A549 (cell line): ENCODE measurements at regions not wholly inside any gene's neighbourhood (a gene's known extent, or its start where the extent isn't known, plus 50 kb on each side); places are given as distances from the start of the nearest gene placed in this dataset.

ENCODE experiments used
- ATAC-seq, 2 experiments: fragments of 200-7000 bp in 1 of 2; fragments of >200 bp in 1 of 2; cut with Nextera tagmentation in 1 of 2; cut with Tn5 transposase in 1 of 2; 3 replicates each; pipeline versions ENCODE4 v1.8.0 to v1.9.1; 2018 to 2020; ENCODE audit warnings: mild to moderate bottlenecking in 1 of 2, moderate library complexity in 1 of 2
- CTCF ChIA-PET: fragments of 300-600 bp; sonication (Branson Sonifier 250); formaldehyde crosslinking; extraction: SDS; loops from one replicate; lab custom pipeline; 2021; ENCODE audit warnings: antibody characterized with exemption, inconsistent platforms; lab: Yijun Ruan, JAX
- POLR2A ChIA-PET: fragments of 350-600 bp; formaldehyde crosslinking; extraction: SDS; loops from one replicate; lab custom pipeline; 2021; ENCODE audit warnings: antibody characterized with exemption, inconsistent platforms; lab: Yijun Ruan, JAX
- DNase-seq, 2 experiments: peaks; one replicate each; pipeline versions ENCODE4 v3.0.0 to v3.0.0-alpha.2; 2011 to 2016; ENCODE audit warnings: low read depth in 1 of 2, low spot score in 1 of 2
- FAIRE-seq: peaks from 2 replicates; lab custom pipeline; 2011; peaks lifted over from hg19 to GRCh38; lab: Jason Lieb, UNC
- H3K27ac ChIP-seq, 2 experiments: fragments of >200 bp; sonication (Bioruptor Twin); formaldehyde crosslinking; 3 replicates each; pipeline ENCODE4 v1.5.1; 2016 to 2017
- H3K4me1 ChIP-seq: fragments of >200 bp; sonication (Bioruptor Twin); formaldehyde crosslinking; 3 replicates; pipeline ENCODE4 v1.6.1; 2016
- H3K4me2 ChIP-seq: fragments of >200 bp; sonication (Bioruptor Twin); formaldehyde crosslinking; 3 replicates; pipeline ENCODE4 v1.6.1; 2016
- H3K4me3 ChIP-seq: fragments of >200 bp; sonication (Bioruptor Twin); formaldehyde crosslinking; 3 replicates; pipeline ENCODE4 v1.5.1; 2016
- H3K9me3 ChIP-seq: fragments of >200 bp; sonication (Bioruptor Twin); formaldehyde crosslinking; 3 replicates; pipeline ENCODE4 v1.6.1; 2016
- BHLHE40 ChIP-seq: IDR thresholded peaks from 2 replicates; pipeline ENCODE4 v1.6.1; 2012; ENCODE audit warnings: low read depth, low read length, inconsistent platforms
- CBX8 ChIP-seq: fragments of 200-600 bp; sonication (generic); IDR thresholded peaks from 2 replicates; pipeline ENCODE4 v1.6.1; 2016
- CEBPB ChIP-seq, 2 experiments: fragments of >200 bp in 1 of 2; sonication (Bioruptor Twin) in 1 of 2; formaldehyde crosslinking in 1 of 2; IDR thresholded peaks; 2 replicates each; pipeline ENCODE4 v1.6.1; 2012 to 2016
- CHD2 ChIP-seq: fragments of 150-350 bp; IDR thresholded peaks from 2 replicates; pipeline ENCODE4 v1.6.1; 2014; ENCODE audit warnings: low read length; ENCODE audit not compliant: partially characterized antibody
- CHD4 ChIP-seq: fragments of 200-600 bp; sonication (generic); IDR thresholded peaks from 2 replicates; pipeline ENCODE4 v1.6.1; 2016; ENCODE audit warnings: antibody characterized with exemption, mild to moderate bottlenecking, borderline replicate concordance
- CTCF ChIP-seq: fragments of >200 bp; sonication (Bioruptor Twin); formaldehyde crosslinking; IDR thresholded peaks from 3 replicates; pipeline ENCODE4 v1.5.1; 2016
- EHF ChIP-seq: fragments of 250-450 bp; sonication (Bioruptor Pico); IDR thresholded peaks from 2 replicates; pipeline ENCODE4 v1.5.0; 2020; ENCODE audit warnings: mild to moderate bottlenecking
- FOSB ChIP-seq: fragments of 250-450 bp; sonication (Bioruptor Pico); IDR thresholded peaks from 2 replicates; pipeline ENCODE4 v1.5.0; 2020; ENCODE audit warnings: mild to moderate bottlenecking, moderate library complexity
- FOSL2 ChIP-seq, 2 experiments: fragments of 450-650 bp in 1 of 2; fragments of >200 bp in 1 of 2; sonication (Bioruptor Twin) in 1 of 2; formaldehyde crosslinking; IDR thresholded peaks; 2 replicates each; pipeline versions ENCODE4 v1.5.0 to v1.6.1; 2016 to 2020; ENCODE audit warnings: mild to moderate bottlenecking in 1 of 2, moderate library complexity in 1 of 2
- HES2 ChIP-seq: fragments of >200 bp; sonication (Bioruptor Twin); formaldehyde crosslinking; IDR thresholded peaks from 2 replicates; pipeline ENCODE4 v1.6.1; 2016
- HEYL ChIP-seq: fragments of 250-450 bp; sonication (Bioruptor Pico); IDR thresholded peaks from 2 replicates; pipeline ENCODE4 v1.8.0; 2021; ENCODE audit warnings: mild to moderate bottlenecking, moderate library complexity
- HMGXB4 ChIP-seq: fragments of 250-450 bp; sonication (Bioruptor Pico); IDR thresholded peaks from 2 replicates; pipeline ENCODE4 v1.5.0; 2021; ENCODE audit warnings: mild to moderate bottlenecking, moderate library complexity, borderline replicate concordance
- KDM1A ChIP-seq: fragments of 200-600 bp; sonication (generic); IDR thresholded peaks from 2 replicates; pipeline ENCODE4 v1.6.1; 2016; ENCODE audit warnings: low read depth, mild to moderate bottlenecking
- KDM5A ChIP-seq: fragments of 200-600 bp; sonication (generic); IDR thresholded peaks from 2 replicates; pipeline ENCODE4 v1.6.1; 2016; ENCODE audit warnings: antibody characterized with exemption, mild to moderate bottlenecking
- MYC ChIP-seq: IDR thresholded peaks from 2 replicates; pipeline ENCODE4 v1.6.1; 2012; ENCODE audit warnings: mild to moderate bottlenecking, inconsistent platforms, low read length, improper control_type of control experiment, borderline replicate concordance
- NPAS2 ChIP-seq: fragments of 250-450 bp; sonication (Bioruptor Pico); IDR thresholded peaks from 2 replicates; pipeline ENCODE4 v1.8.0; 2022; ENCODE audit warnings: mild to moderate bottlenecking, moderate library complexity, borderline replicate concordance
- PBX3 ChIP-seq: IDR thresholded peaks from 2 replicates; pipeline ENCODE4 v1.6.1; 2012
- RAD21 ChIP-seq, 2 experiments: fragments of >200 bp in 1 of 2; sonication (Bioruptor Twin) in 1 of 2; formaldehyde crosslinking in 1 of 2; IDR thresholded peaks in 1 of 2; conservative IDR thresholded peaks in 1 of 2; 2 replicates in 1 of 2; 3 replicates in 1 of 2; pipeline ENCODE4 v1.6.1; 2012 to 2018; ENCODE audit warnings: inconsistent platforms in 1 of 2
- RCOR1 ChIP-seq: fragments of 150-350 bp; IDR thresholded peaks from 2 replicates; pipeline ENCODE4 v1.6.1; 2014; ENCODE audit warnings: antibody characterized with exemption, low read length, low read depth
- REST ChIP-seq: fragments of 200-600 bp; sonication (generic); IDR thresholded peaks from 2 replicates; pipeline ENCODE4 v1.6.1; 2016; ENCODE audit warnings: antibody characterized with exemption, mild to moderate bottlenecking, moderate library complexity
- RNF2 ChIP-seq: fragments of 200-600 bp; sonication (generic); IDR thresholded peaks from 2 replicates; pipeline ENCODE4 v1.6.1; 2016; ENCODE audit warnings: low read depth, mild to moderate bottlenecking, antibody characterized with exemption, moderate library complexity, borderline replicate concordance
- SMC3 ChIP-seq: fragments of >200 bp; sonication (Bioruptor Twin); formaldehyde crosslinking; IDR thresholded peaks from 3 replicates; pipeline ENCODE4 v1.6.1; 2018; ENCODE audit warnings: inconsistent platforms
- TFCP2L1 ChIP-seq: fragments of 250-450 bp; sonication (Bioruptor Pico); IDR thresholded peaks from 2 replicates; pipeline ENCODE4 v1.5.0; 2021; ENCODE audit warnings: mild to moderate bottlenecking
- TP53 ChIP-seq: fragments of 250-450 bp; sonication (Bioruptor Pico); IDR thresholded peaks from 2 replicates; pipeline ENCODE4 v1.5.0; 2021; ENCODE audit warnings: mild to moderate bottlenecking, moderate library complexity
- ZNF302 ChIP-seq: fragments of 250-450 bp; sonication (Bioruptor Pico); IDR thresholded peaks from 2 replicates; pipeline ENCODE4 v1.9.0; 2021; ENCODE audit warnings: inconsistent platforms, mild to moderate bottlenecking, moderate library complexity
- ZSCAN20 ChIP-seq: fragments of 250-450 bp; sonication (Bioruptor Pico); IDR thresholded peaks from 2 replicates; pipeline ENCODE4 v1.8.0; 2022; ENCODE audit warnings: mild to moderate bottlenecking, moderate library complexity
- WGBS: methylation state at CpG from one replicate; pipeline ENCODE4 v1.1.6; 2017; ENCODE audit errors: missing lambda C conversion rate; 5-methylcytosine and 5-hydroxymethylcytosine counted together

GRCh38 chr10:3679950-3680629 lies 104.9 kb downstream of the KLF6 start:
- DNase-seq (no peak), ATAC-seq (no peak), FAIRE-seq (peak; percentile 23)
- Histone ChIP-seq H3K27ac (no peak overlapping the region), H3K4me1 (no peaks in the 10 kb centered on the region), H3K4me2 (no peak overlapping the region), H3K4me3 (no peak overlapping the region), H3K9me3 (no peaks in the 10 kb centered on the region)
- 84% methylated on average over 8 of the region's 8 CpGs for WGBS
- CTCF ChIA-PET, result interaction anchor here (0.7 kb wide), 1 partner anchor 17 kb away, joined by 3 read pairs; no protein-coding TSS in a partner anchor
- POLR2A ChIA-PET, result no interaction called here
- no peak for TF ChIP-seq HEYL
- TF ChIP-seq PBX3, result no peak
- no peak for TF ChIP-seq KDM5A
- TF ChIP-seq HES2, result no peak
- TF ChIP-seq MYC, result no peak
- TF ChIP-seq HMGXB4, result no peak
- no peak for TF ChIP-seq TP53 (CRISPR knock-in tag)
- TF ChIP-seq CEBPB (IDR thresholded peaks at IDR 0.05), result no peak
- TF ChIP-seq BHLHE40, result no peak
- no peak for TF ChIP-seq CTCF
- no peak for TF ChIP-seq NPAS2 (CRISPR knock-in tag)
- no peak for TF ChIP-seq FOSL2 (IDR thresholded peaks at IDR 0.05)
- TF ChIP-seq FOSL2 (CRISPR knock-in tag; IDR thresholded peaks at IDR 0.05), result no peak
- TF ChIP-seq CHD4, result no peak
- TF ChIP-seq CHD2, result no peak
- TF ChIP-seq RCOR1, result no peak
- TF ChIP-seq CBX8, result no peak
- no peak for TF ChIP-seq ZSCAN20 (CRISPR knock-in tag)
- TF ChIP-seq EHF (CRISPR knock-in tag), result no peak
- no peak for TF ChIP-seq RNF2
- no peak for TF ChIP-seq RAD21 (conservative IDR thresholded peaks at IDR 0.05 in 1 of 2, IDR thresholded peaks at IDR 0.05 in 1 of 2)

- POLR2A ChIA-PET, result no interaction called here
- CTCF ChIA-PET, result no interaction called here
- no peak overlapping the region for H3K4me3 ChIP-seq
- no peak overlapping the region for H3K4me2 ChIP-seq
- DNase-seq (no peak), FAIRE-seq (no peak), ATAC-seq (no peak)
- no peaks in the 10 kb centered on the region for H3K4me1 ChIP-seq
- no peak overlapping the region for H3K27ac ChIP-seq
- 0% methylated on average over 1 of the region's 1 CpG for WGBS
- no peaks in the 10 kb centered on the region for H3K9me3 ChIP-seq
- TF ChIP-seq SMC3, result no peak
- TF ChIP-seq BHLHE40, result no peak
- TF ChIP-seq CTCF, result no peak
- no peak for TF ChIP-seq ZNF302 (CRISPR knock-in tag)
- TF ChIP-seq KDM1A, result no peak
- no peak for TF ChIP-seq REST
- no peak for TF ChIP-seq TFCP2L1
- no peak for TF ChIP-seq FOSB (CRISPR knock-in tag)
Measured at GRCh38 chr10:3678629-3679227, 106.3 kb downstream of the KLF6 start.
